ENCODE measurements at regions not wholly inside any gene's neighbourhood (a gene's known extent, or its start where the extent isn't known, plus 50 kb on each side); places are given as distances from the start of the nearest gene placed in this dataset.
A peak's percentile ranks its signal among the peaks of the same experiment; 100 is the strongest.

DNA sequence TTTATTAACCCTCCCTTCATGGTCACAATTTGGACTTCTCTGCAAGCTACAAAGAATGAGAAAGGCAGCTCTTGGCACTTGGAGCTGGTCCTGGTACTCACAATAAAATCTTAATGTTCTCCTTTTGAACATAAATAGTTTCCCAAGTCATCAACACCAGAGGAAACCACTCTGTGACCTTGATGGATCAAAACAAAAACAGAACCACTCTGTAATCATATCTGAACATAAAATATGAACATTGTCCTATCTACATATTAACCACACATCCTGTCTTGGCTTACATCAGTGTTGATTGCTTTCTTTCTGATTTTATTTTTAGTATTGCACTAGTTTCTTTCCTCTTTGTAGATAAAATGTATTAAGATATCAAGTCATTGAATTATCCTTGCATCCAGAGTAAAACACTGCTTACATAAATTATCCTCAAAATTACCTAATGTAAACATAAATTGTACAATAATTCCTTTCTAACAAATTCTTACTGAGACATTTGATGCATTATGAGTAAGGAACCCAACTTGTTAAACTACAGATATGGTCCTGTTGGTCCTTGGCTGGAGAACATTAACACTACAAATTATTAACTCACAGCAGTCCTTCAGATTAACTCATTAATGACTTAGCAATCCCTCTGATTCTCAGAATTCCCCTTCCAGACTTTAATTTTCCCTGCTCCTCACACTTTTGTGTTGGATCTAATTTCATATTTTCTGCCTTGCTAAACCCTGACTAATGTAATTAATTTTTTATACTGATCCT, 860.5 kb downstream of the DIPK2A start:
- H3K27me3 ChIP-seq (ENCODE audit: control insufficient read depth, insufficient read depth, low read length), result no peaks in the 10 kb centered on the region
- no peaks in the 10 kb centered on the region for H4K20me1 ChIP-seq (ENCODE audit: control insufficient read depth, extremely low read depth, insufficient read depth, low read length)
- no peak for DNase-seq (ENCODE audit: low read depth in 2 of 2)
- no peaks in the 10 kb centered on the region for H3K9me3 ChIP-seq (ENCODE audit: control insufficient read depth, insufficient read depth, low read depth, low read length)
- no peak overlapping the region for H2AFZ ChIP-seq (ENCODE audit: low read length)
- TF ChIP-seq EZH2 (IDR thresholded peaks at IDR 0.05; ENCODE audit: low read length, missing control alignments), result no peak
- TF ChIP-seq, protein P1, sequence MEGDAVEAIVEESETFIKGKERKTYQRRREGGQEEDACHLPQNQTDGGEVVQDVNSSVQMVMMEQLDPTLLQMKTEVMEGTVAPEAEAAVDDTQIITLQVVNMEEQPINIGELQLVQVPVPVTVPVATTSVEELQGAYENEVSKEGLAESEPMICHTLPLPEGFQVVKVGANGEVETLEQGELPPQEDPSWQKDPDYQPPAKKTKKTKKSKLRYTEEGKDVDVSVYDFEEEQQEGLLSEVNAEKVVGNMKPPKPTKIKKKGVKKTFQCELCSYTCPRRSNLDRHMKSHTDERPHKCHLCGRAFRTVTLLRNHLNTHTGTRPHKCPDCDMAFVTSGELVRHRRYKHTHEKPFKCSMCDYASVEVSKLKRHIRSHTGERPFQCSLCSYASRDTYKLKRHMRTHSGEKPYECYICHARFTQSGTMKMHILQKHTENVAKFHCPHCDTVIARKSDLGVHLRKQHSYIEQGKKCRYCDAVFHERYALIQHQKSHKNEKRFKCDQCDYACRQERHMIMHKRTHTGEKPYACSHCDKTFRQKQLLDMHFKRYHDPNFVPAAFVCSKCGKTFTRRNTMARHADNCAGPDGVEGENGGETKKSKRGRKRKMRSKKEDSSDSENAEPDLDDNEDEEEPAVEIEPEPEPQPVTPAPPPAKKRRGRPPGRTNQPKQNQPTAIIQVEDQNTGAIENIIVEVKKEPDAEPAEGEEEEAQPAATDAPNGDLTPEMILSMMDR (conservative IDR thresholded peaks at IDR 0.05 in 1 of 2, IDR thresholded peaks at IDR 0.05 in 1 of 2; ENCODE audit: low read depth in 1 of 2, low read length in 2 of 2), result no peak
- H3K4me3 ChIP-seq (replicated peaks in 1 of 4; ENCODE audit: control extremely low read depth in 1 of 4, insufficient read depth in 1 of 4, low read depth in 3 of 4, low read length in 4 of 4), result no peak overlapping the region
- H3K27ac ChIP-seq (ENCODE audit: insufficient read depth, low read length), result no peak overlapping the region
- no peaks in the 10 kb centered on the region for H3K36me3 ChIP-seq (ENCODE audit: control insufficient read depth, insufficient read depth, low read length)
- no peaks in the 10 kb centered on the region for H3K4me1 ChIP-seq (ENCODE audit: control insufficient read depth, extremely low read depth, insufficient read depth, low read length)
- no peak overlapping the region for H3K4me2 ChIP-seq (ENCODE audit: extremely low read depth, insufficient read depth, low read length)
- no peak overlapping the region for H3K9ac ChIP-seq (ENCODE audit: insufficient read depth, low read length)
- H3K79me2 ChIP-seq (ENCODE audit: control insufficient read depth, insufficient read depth, low read length), result no peaks in the 10 kb centered on the region

GRCh38 chr3:144839991-144840390, 868.4 kb downstream of the DIPK2A start:
- Histone ChIP-seq H3K4me3 (replicated peaks in 1 of 4; ENCODE audit: control extremely low read depth in 1 of 4, insufficient read depth in 1 of 4, low read depth in 3 of 4, low read length in 4 of 4) (no peak overlapping the region), H4K20me1 (ENCODE audit: control insufficient read depth, extremely low read depth, insufficient read depth, low read length) (no peaks in the 10 kb centered on the region), H3K79me2 (ENCODE audit: control insufficient read depth, insufficient read depth, low read length) (no peaks in the 10 kb centered on the region), H3K27ac (ENCODE audit: insufficient read depth, low read length) (no peak overlapping the region), H3K9me3 (ENCODE audit: control insufficient read depth, insufficient read depth, low read depth, low read length) (no peaks in the 10 kb centered on the region), H3K27me3 (ENCODE audit: control insufficient read depth, insufficient read depth, low read length) (no peaks in the 10 kb centered on the region), H3K36me3 (ENCODE audit: control insufficient read depth, insufficient read depth, low read length) (no peaks in the 10 kb centered on the region), H2AFZ (ENCODE audit: low read length) (no peak overlapping the region), H3K4me1 (ENCODE audit: control insufficient read depth, extremely low read depth, insufficient read depth, low read length) (no peaks in the 10 kb centered on the region), H3K4me2 (ENCODE audit: extremely low read depth, insufficient read depth, low read length) (no peak overlapping the region), H3K9ac (ENCODE audit: insufficient read depth, low read length) (no peak overlapping the region)
- TF ChIP-seq, protein P1 (conservative IDR thresholded peaks at IDR 0.05 in 1 of 2, IDR thresholded peaks at IDR 0.05 in 1 of 2; ENCODE audit: low read depth in 1 of 2, low read length in 2 of 2), result no peak
- TF ChIP-seq EZH2 (IDR thresholded peaks at IDR 0.05; ENCODE audit: low read length, missing control alignments), result no peak
- DNase-seq (ENCODE audit: low read depth in 2 of 2), result no peak

DNA sequence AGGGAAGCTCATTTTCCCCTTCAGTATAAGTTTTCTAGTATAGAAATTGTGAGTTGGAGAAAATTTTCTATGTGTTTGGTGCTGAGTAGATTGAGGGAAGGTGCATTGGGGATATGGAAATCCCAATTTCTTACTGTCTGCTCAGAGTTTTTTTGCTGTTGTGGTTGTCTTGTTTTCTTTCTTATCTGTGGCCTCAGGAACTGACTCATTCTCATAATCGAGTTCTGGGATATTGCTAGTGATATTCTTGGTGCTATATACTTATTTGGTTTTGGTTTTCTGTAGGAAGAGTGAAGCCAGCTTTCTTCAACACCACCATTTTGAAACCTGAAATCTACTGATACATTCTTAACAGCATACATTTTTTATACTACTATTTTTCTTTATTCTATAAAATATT, 869.2 kb downstream of the DIPK2A start:
- Histone ChIP-seq H3K79me2 (ENCODE audit: control insufficient read depth, insufficient read depth, low read length) (no peaks in the 10 kb centered on the region), H3K27me3 (ENCODE audit: control insufficient read depth, insufficient read depth, low read length) (no peaks in the 10 kb centered on the region), H3K27ac (ENCODE audit: insufficient read depth, low read length) (no peak overlapping the region), H3K4me3 (replicated peaks in 1 of 4; ENCODE audit: control extremely low read depth in 1 of 4, insufficient read depth in 1 of 4, low read depth in 3 of 4, low read length in 4 of 4) (no peak overlapping the region), H3K9me3 (ENCODE audit: control insufficient read depth, insufficient read depth, low read depth, low read length) (no peaks in the 10 kb centered on the region), H3K9ac (ENCODE audit: insufficient read depth, low read length) (no peak overlapping the region), H3K4me1 (ENCODE audit: control insufficient read depth, extremely low read depth, insufficient read depth, low read length) (no peaks in the 10 kb centered on the region), H2AFZ (ENCODE audit: low read length) (no peak overlapping the region), H3K4me2 (ENCODE audit: extremely low read depth, insufficient read depth, low read length) (no peak overlapping the region), H3K36me3 (ENCODE audit: control insufficient read depth, insufficient read depth, low read length) (no peaks in the 10 kb centered on the region), H4K20me1 (ENCODE audit: control insufficient read depth, extremely low read depth, insufficient read depth, low read length) (no peaks in the 10 kb centered on the region)
- DNase-seq (ENCODE audit: low read depth in 2 of 2), result peak in 1 of 2 donors; percentile 0
- TF ChIP-seq EZH2 (IDR thresholded peaks at IDR 0.05; ENCODE audit: low read length, missing control alignments), result no peak
- TF ChIP-seq, protein P1 (conservative IDR thresholded peaks at IDR 0.05 in 1 of 2, IDR thresholded peaks at IDR 0.05 in 1 of 2; ENCODE audit: low read depth in 1 of 2, low read length in 2 of 2), result no peak
